Gastroesophageal sphincter (tissue), 3 donors: ENCODE measurements at regions not wholly inside any gene's neighbourhood (a gene's known extent, or its start where the extent isn't known, plus 50 kb on each side); places are given as distances from the start of the nearest gene placed in this dataset.

Source experiments
- CTCF ChIP-seq, 4 experiments: fragments of 200-600 bp in 2 of 4; fragments of 450-650 bp in 2 of 4; sonication (generic) in 1 of 4; IDR thresholded peaks; one replicate each; pipeline ENCODE4 v1.5.1; 2017 to 2019; ENCODE audit warnings: antibody characterized with exemption in 4 of 4, mild to moderate bottlenecking in 2 of 4, moderate library complexity in 2 of 4
- EP300 ChIP-seq: sonication (generic); formaldehyde crosslinking; IDR thresholded peaks from one replicate; pipeline ENCODE4 v1.6.1; 2017; ENCODE audit warnings: antibody characterized with exemption, mild to moderate bottlenecking
- POLR2A ChIP-seq, 2 donors: fragments of 450-650 bp; IDR thresholded peaks; one replicate each; pipeline ENCODE4 v1.6.1; 2017; ENCODE audit warnings: antibody characterized with exemption in 2 of 2, mild to moderate bottlenecking in 2 of 2, moderate library complexity in 1 of 2
- POLR2AphosphoS5 ChIP-seq: sonication (generic); formaldehyde crosslinking; IDR thresholded peaks from one replicate; pipeline ENCODE4 v1.6.1; 2017; ENCODE audit warnings: antibody characterized with exemption

- TF ChIP-seq POLR2AphosphoS5: no peak
- TF ChIP-seq CTCF (IDR thresholded peaks at IDR 0.05): no peak
- TF ChIP-seq POLR2A (IDR thresholded peaks at IDR 0.05): no peak
- TF ChIP-seq EP300: no peak
Measured at GRCh38 chr2:78775291-78775690, 250.2 kb upstream of the REG3G start.
